K562 (cell line): ENCODE measurements at regions not wholly inside any gene's neighbourhood (a gene's known extent, or its start where the extent isn't known, plus 50 kb on each side); places are given as distances from the start of the nearest gene placed in this dataset.

ENCODE experiments used
- EP300 ChIP-seq: IDR thresholded peaks from 2 replicates; pipeline ENCODE4 v1.6.1; 2012; ENCODE audit warnings: low read length, improper control_type of control experiment
- STAG1 ChIP-seq: sonication (generic); formaldehyde crosslinking; IDR thresholded peaks from 2 replicates; pipeline ENCODE4 v1.5.0; 2020; ENCODE audit warnings: missing genetic modification reagents, borderline replicate concordance
- TF ChIP-seq, protein P1 (sequence below): sonication (generic); formaldehyde crosslinking; IDR thresholded peaks from 2 replicates; pipeline ENCODE4 v1.8.1; 2023; ENCODE audit warnings: mild to moderate bottlenecking, missing genetic modification reagents
- TF ChIP-seq, protein P2 (sequence below): IDR thresholded peaks from 2 replicates; pipeline ENCODE4 v1.6.1; 2016; ENCODE audit warnings: missing genetic modification characterization, missing compliant biosample characterization

DNA sequence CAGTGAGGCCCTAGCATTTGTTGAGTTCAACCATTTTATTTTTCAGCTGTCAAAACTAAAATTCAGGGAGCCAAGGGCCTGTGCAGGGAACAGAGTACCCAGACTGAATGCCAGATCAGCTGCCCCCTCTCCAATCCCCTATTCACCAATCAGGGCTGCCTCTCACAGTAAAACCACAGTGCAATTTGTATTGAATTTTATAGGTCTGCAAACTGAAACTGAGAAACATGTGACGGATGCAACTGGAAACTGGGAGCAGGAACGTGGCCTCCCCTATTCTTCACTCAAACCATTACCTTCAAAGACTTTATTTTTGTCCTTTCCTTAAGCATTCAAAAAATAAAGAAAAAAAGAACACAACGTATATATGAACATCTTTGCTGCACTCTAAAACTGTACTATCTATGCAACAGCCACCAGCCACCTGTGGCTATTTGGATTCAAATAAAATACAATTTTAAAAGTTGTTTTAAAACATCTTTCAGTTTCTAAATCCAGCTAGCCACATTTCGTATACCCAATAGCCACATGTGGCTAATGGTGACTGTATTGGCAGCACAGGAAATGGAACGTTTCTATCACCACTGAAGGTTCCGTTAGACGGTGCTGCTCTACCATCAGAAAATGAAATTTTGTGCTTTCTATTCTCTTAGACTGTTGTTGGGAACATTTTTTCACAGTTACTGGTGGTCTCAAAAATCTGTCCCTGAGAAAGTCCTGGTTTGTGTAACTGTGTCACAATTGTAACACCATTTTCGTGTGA, 371.3 kb upstream of the FAR2 start:
- no peak for TF ChIP-seq STAG1 (CRISPR knock-in tag)
- TF ChIP-seq, protein P1, sequence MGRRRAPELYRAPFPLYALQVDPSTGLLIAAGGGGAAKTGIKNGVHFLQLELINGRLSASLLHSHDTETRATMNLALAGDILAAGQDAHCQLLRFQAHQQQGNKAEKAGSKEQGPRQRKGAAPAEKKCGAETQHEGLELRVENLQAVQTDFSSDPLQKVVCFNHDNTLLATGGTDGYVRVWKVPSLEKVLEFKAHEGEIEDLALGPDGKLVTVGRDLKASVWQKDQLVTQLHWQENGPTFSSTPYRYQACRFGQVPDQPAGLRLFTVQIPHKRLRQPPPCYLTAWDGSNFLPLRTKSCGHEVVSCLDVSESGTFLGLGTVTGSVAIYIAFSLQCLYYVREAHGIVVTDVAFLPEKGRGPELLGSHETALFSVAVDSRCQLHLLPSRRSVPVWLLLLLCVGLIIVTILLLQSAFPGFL (CRISPR knock-in tag), result no peak
- TF ChIP-seq, protein P2, sequence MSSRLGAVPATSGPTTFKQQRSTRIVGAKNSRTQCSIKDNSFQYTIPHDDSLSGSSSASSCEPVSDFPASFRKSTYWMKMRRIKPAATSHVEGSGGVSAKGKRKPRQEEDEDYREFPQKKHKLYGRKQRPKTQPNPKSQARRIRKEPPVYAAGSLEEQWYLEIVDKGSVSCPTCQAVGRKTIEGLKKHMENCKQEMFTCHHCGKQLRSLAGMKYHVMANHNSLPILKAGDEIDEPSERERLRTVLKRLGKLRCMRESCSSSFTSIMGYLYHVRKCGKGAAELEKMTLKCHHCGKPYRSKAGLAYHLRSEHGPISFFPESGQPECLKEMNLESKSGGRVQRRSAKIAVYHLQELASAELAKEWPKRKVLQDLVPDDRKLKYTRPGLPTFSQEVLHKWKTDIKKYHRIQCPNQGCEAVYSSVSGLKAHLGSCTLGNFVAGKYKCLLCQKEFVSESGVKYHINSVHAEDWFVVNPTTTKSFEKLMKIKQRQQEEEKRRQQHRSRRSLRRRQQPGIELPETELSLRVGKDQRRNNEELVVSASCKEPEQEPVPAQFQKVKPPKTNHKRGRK (tag), result no peak
- no peak for TF ChIP-seq EP300
